ENCODE measurements at regions not wholly inside any gene's neighbourhood (a gene's known extent, or its start where the extent isn't known, plus 50 kb on each side); places are given as distances from the start of the nearest gene placed in this dataset.

DNA sequence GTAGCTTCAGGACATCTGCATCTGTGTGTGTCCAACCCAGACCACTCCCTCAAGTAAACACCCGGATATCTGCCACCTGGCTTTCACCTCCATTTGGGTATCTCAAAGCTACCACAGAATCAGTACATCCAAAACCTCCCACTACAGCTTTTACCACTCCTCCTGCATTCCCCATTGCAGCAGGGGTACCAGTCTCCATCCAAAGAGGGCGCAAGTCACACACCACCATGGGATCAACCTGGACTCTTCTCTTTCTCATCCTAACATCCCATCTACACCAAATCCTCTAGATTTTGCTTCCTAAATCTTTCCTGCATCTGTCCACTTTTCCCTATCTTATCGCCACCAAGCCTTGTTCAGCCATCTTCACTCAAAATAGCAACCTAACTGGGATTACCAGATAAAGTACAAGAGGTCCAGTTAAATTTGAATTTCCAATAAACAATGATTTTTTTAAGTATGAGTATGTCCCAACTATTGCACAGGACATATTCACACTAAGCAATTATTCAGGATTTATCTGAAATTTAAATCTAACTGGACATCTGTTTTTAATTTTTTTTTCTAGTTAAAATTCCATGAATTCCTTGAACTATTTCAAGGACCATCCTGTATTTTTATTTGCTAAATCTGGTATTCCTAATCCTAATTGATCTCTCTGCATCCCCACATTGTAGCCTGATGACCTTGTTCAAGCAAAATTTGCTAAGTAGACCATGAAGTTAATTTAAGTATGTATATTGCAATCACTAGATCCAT lies 164.3 kb upstream of the MLN start:
- DNase-seq: no peak

DNA sequence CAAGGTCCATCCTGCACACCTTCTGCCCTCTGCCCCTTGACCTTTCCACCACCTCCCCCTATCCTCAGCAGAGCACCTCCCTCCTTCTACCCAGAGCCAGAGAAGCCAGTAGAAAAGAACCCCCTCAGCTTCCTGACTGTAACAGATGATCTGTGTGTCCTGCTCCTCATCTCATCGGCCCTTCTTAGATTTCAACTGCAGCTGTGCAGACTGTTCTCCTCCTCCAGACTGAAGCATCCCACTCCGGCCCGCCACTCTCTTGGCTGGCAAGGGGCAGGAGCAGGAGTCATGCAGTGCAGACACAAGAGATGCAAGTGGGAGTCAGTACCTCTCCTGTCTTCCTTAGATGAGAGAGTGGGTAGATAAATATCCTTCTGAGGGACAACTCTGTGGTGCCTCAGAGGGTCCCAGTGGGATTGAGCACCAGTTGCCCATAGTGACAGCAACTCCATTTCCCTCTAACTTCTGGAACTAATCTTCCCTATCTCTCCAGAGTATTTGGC lies 163.5 kb upstream of the MLN start:
- DNase-seq: no peak

DNA sequence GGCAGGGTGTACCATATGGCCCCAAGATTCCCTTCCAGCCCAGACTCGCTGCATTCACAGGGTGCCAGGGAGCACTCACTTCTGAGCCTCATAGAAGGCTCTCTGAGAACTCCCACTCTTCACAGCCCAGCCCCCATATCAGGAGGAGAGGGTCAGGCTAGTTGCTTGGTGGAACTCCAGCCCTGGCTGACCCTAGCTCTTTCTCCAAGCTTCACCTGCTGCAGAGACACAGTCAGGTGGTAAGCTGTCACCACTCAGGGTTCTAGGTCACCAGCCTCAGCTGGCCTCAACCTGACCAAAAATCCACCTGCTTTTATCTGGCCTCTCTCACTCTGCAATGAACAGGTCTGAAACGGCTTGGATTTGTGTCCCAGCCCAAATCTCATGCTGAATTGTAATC lies 162.7 kb upstream of the MLN start:
- no peak for DNase-seq

DNA sequence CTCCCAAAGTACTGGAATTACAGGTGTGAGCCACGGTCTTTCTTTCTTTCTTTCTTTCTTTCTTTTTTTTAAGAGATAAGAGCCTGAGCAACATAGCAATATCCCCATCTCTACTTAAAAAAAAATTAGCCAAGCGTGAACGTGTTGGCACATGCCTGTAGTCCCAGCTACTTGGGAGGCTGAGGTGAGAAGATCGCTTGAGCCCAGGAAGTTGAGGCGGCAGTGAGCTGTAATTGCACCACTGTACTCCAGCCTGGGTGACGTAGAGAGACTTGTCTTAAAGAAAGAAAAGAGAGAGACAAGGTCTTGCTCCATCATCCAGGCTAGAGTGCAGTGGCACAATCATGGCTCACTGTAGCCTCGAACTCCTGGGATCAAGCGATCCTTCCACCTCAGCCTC lies 162.0 kb upstream of the MLN start:
- DNase-seq: no peak

DNA sequence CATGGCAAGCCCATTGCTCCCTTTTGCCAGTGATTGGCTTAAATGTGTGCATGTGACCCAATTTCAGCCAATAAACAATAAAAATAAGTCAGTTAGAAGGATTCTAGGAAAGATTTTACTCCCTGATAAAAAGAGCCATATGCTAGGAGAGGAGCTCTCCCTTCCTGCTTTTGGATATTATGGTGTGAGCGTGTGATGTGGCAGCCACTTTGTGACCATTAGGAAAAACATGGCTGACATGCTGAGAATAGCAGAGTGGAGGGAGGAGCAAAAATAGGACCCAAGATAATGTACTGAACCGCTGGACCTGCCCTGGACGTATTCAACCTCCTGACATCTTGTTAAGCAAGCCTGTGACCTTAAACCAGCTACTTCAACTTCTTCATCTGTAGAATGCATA lies 160.6 kb upstream of the MLN start:
- no peak for DNase-seq

DNA sequence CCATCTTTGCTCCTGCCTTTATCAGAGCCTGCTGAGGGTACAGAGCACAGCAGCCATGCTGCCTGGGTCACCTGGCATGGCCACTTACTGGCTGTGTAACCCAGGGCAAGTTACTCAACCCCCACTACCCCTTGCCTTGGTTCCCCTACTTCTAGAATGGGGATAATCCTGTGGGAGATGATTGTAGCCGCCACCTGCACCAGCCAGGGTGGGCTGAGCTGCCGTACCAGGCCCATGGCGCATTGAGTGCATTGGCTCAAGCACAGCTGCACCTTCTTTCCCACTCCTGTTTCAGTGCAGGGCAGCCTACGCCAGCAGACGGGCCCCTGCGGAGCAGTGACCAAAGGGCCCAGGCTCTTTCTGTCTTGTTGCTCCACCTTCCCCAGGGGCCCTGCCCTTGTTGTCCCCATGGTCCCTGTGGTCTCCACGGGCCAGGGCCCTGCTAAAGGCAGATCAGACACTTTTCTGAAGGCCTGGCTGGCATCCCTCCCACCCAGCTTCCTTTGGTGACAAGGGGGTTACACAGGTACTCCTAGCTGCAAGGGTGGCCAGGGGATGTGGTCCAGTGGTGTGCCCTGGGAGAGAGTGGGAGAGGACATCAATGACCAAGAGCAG lies 159.4 kb upstream of the MLN start:
- no peak for DNase-seq

DNA sequence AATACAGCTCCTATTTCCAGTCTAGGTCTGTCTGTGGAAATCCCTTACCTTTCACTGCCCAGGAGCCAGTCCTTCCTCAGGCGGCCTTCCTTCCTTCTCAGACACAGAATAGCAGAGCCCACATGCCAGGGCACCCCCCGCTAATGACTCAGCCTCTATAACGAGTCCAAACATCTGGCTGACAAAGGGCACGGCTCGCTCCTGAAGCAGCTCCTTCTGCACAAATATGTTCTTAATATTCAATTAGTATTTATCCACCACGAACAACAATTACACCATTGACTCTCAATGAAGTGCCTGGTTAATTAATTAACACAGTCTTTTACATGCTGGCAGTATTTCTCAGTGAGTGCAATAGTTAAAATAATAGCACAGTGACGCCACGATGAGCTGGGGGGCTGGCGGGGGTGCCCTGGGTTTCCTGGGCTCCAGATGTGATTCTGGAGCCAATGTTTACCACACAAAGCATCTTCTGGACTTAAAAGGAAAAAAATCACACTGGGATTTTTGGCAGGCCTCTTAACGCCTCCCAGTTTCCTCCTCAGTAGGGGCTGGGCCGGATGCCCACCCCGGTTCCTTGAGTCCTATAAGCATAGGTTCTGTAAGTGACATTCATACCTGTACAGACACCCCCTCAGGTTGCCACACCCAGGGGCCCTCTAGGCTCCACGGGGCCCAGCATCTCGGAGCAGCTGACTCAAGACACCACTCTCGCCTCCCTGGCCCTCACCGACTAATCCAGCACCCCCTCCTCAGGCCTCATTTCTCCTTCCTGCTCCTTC lies 158.6 kb upstream of the MLN start:
- DNase-seq: no peak

DNA sequence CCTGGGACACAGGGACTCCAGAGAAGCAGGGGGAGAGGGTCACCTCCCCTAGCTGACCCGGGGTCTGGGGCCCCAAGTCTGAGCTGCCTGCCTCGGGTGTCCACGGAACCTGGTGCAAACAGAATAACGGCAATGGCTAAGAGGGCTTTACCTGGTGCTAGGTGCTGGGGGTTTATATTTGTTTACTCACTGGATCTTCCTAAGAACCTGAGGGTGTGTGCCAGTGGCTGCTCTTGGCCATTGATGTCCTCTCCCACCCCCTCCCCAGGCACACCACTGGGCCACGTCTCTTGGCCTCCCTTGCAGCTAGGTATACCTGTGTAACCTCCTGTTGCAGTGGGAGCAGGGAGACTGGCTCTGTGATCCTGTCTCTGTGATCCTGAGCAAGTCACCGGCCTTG lies 157.9 kb upstream of the MLN start:
- DNase-seq: no peak

DNA sequence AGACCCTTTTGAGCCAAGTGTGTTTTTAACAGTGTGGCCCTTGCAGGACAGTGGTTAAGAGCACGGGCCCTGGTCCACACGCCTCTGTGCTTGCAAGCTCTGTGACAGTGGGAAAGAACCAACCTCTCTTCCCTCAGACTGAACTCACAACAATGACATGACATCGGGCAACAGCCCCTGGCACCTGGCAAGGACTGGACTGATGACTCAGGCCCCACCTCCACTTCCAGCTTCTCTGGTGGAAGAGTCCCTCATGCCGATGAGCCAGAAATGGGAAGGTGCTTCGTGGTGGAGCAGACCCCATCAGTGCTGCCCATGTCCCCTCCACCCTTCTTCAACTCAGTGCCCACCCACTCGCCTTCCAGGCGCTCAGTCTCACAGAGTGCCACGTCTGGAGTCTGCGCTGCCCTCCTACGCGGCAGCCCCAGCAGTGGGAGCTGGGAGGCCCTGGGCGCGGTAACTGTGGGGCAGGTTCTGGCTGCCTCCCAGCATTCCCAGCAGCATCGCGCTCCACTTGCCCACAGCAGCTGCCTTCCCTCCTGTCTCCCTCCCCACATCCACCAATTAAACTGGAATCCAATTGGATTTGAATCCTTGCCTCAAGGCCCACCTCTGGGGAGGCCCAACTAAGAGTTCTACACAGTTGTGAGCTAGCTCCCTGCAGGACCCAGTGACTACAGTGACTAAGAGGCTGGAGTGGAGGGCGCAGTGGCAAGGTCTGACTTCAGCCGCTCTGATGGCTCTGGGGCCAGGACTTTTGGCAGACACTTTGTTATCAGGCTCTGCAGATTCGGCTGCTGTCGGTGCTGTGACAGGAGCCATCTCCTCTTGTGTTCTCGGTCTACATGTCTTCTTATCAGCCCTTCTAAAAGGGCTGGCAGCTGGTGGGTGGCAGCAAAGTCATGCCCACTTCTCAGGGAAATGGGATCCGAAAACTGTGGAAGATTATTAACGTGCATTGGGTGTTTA lies 156.8 kb upstream of the MLN start:
- DNase-seq: no peak

DNA sequence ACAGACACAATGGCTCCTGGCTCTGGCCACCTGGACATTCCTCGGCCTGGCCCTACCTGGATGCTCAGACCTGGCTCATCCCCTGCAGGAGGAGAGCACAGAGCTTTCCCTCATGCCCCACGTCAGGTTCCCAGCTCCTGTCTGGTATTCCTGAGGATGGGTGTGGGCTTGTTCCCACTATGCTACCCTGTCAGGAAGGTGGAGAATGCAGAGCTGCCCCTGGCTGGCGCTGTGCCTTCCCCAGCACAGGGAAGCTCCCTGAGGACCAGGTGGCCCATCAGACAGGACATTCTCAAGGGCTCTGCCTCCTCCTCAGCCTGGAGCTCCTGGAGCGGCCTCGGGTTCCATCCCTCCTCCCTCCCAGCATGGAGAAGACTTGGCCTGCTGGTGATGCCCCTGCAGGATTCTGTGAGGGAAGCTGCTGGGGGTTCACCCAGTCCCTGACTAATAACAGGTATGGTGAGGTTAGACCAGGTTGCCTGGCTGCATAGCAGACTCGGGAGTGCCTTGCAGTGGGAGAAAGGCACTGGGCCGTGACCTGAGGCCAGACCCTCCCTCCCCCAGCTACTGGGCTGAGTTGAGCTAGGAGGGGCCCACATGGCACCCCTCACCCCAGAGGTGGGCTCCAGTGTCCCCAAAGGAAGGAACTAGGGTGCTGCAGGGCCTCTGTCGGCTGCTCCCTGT lies 156.0 kb upstream of the MLN start:
- no peak for DNase-seq

DNA sequence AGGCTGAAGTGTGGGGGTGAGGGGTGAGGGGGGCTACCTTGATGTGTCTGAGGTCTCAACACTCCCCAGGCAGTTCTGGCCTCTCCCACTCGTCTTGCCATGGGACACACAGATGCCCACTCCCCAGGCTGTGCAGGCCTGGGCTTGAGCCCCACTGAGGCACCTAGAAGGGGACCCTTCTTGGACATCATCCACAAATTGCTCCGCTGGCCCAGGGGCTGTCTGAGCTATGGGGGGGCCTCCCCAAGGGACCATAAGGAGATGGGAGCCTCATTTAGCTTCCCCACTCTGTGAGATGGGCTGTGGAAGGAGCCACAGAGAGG lies 155.5 kb upstream of the MLN start:
- DNase-seq: no peak

DNA sequence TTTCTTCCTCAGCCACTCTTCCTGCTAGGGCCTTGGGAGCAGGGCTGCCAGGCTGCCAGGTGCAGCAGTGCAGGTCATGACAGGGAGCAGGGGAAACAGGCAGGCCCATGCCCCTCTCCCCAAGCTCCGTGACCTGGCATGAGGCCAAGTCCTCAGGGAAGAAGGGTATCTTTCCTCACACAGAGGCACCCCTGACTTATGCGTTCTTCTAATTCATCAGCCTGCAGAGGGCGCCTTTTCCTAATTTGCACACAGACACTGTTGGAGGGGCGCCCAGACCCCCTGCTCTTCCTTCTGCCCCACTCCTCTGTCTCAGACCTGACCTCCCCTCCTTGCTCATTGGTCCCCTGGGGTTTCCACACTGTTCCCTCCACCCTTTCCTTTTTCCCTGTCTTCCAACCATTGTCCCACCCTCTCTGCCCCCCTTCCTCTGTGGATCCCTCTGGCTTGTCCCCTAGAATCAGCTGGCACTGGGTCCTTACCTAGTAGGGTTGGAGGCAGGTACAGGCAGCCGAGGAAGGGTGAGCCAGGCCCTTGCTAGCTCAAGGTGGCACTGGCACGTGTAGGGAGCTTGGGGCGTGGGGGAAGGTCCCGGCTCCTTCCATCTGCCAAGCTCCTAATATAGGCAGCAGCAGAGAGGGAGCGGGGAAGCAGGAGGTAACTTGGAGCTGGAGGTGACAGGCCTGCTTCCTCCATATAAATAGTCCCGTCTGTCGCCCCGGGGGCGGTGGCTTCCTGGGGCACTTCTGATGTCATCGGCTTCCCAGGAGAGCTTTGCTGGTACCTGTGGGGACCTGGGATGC lies 154.9 kb upstream of the MLN start:
- DNase-seq: no peak

DNA sequence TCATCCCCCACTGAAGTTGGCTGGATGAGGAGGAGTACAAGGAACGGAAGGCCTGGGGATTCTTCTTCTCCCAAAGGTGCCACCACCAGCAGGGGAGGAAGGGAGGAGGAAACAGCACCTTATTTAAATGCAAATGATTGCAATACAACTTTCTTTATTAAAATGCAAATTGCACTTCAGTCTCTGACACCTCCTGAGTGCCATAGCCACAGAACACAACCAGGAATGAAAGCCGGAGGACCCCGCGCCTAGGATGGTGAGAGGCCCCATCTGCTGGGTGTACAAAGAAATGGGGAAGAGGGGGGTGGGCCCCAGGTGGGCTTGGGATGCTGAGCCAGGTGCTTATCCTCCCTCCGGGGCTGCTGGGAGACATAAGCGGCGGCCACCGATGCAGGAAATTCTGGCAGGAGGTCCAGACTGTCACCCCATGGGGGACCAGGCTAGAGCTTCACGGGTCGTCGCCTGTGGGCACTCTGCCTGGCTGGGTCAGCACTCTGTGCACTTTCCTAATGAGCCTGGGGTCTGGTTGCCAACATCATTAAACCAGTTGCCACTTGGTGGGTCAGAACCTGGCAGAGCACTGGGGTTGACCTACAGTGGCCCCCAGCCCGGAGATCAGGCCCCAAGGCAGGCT lies 154.2 kb upstream of the MLN start:
- no peak for DNase-seq

DNA sequence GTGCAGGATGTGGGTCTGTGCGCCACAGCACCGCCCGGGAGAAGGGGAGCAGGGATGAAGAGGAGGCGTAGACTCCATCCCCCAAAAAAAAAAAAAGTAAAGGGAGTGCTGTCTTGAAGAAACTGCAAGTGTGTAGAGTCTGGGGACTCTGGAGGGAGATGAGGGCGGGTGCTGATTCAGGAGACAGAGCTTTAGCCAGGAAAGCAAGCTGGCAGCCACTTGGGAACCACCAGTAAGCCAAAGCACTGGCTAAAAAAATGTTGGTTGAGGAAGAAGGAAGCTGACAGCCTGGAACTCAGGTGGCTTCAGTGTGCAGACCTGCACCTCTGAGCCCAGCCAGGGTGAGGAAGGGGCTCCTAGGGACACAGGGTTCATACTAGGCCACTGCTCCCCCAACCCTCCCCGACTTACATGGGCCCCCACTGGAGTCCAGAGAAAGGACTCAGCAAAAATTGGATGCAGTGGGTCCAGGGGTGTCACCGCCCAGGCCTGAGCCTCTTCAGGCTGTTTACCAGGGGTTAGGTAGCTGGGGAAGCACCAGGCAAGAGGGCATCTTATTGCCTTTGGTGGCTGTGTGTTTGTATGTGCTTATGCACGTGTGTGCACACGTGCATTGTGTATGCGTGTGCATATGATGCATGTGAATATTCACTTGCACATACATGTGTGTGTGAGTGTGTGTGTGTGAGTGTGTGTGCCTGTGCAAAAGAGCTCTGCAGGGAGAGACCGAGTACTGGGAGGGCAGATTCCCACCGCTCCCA lies 153.5 kb upstream of the MLN start:
- no peak for DNase-seq

DNA sequence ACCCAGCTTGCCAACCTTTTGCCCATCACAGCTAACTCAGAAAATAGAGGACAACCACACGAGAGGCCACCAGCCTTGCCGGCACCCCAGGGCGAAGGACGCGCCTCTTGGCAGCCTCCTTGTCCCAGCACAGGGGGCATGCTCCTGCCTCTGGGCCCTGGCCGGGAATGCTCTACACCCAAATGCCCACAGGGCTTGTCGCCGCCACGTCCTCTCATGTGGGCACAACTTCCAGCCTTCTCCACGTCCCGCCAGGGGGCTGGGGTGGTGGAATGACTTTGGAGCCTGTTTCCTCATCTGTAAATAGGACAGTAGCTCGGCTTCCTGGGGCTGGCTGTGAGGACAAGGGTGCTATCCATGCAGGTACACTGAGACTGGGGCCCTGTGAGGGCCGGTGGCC lies 152.4 kb upstream of the MLN start:
- DNase-seq: no peak

DNA sequence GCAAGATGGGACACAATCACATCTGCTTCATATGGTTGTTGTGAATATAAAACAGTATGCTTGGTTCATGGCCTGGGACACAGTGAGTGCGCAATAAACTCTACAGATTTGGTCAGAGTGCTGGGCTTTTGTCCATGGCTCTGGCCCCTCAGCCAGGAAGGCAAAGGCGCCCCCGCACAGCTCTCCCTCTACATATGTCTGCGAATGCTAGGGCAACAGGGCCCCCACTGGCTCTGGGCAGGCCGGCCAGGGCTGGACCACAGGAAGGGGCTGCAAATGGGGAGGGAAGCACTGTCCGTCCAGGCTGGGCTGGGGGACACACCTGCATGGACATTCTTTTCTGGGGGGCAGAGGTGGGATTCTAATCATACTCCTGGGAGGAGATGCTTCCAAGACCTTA lies 151.8 kb upstream of the MLN start:
- no peak for DNase-seq

DNA sequence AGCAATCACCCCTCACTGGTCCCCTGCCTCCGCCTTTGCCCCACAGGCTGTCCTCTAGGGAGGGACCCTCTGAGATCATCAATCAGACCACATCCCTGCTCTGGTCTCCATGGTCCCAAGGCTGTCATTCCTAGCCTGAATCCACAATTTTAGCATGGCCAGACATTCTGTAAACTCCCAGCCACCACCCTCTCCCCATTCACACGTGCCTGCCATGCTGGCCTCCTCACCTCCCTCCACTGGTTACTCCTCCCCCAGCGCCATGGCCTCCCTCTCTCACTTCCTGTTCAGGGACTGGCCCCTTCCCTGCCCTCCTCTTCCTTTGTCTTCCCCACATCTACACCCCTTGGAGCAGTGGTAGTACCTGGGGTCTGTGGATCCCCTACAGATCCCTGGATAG lies 150.7 kb upstream of the MLN start:
- no peak for DNase-seq

DNA sequence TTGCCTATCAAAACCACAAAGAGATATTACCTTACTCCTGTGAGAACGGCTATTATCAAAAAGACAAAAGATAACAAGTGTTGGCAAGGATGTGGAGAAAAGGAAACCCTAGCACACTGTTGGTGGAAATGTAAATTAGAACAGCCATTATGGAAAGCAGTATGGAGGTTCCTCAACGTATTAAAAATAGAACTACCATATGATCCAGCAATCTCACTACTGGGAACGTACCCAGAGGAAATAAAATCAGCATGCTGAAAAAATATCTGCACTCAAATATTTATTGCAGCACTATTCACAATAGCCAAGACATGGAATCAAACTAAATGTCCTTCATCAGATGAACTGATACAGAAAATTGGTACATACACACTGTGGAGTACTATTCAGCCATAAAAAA lies 149.4 kb upstream of the MLN start:
- DNase-seq: no peak

DNA sequence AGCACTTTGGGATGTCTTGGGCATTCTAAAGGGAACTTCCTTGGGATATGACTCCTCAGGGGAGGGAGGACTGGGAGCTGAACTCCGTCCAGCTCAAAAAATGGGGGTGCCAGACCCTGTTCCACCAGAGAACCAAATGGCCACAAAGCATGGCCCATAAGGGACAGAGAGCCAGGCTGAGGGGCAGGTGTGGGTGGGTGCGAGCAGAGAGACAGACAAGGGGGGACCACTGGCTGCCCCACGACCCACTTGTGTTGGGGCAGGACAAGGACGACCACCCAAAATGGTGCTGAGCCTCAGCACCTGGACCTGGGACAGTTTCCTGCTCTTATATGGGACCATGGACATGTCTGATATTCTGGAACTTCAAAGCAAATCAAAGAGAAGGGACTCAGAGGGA lies 148.2 kb upstream of the MLN start:
- DNase-seq: no peak
